ENCODE measurements at regions not wholly inside any gene's neighbourhood (a gene's known extent, or its start where the extent isn't known, plus 50 kb on each side); places are given as distances from the start of the nearest gene placed in this dataset.

DNA sequence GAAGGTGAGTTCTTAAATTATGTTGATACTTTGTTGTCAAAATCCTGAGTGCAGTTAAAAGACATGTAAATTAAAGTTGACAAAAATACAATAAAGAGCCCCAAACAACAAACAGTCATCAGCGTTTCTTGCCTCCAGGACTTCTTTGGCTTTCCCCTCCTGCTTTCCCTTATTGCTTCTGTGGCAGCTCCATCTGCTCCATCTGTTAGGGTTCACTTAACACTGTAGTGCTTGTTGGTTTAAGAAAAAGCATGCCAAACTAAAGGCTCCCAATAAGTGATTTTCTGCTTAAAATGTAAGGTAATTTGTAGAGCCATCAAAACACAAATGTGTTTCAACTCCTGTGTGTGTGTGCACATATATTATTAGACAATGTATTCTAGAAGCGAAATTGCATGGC is 254.3 kb upstream of the GNAI1 start:
- Histone ChIP-seq H3K27me3 (ENCODE audit: control insufficient read depth, insufficient read depth, low read length) (no peaks in the 10 kb centered on the region), H3K36me3 (ENCODE audit: control insufficient read depth, insufficient read depth, low read length) (no peaks in the 10 kb centered on the region), H3K4me3 (ENCODE audit: low read depth, low read length) (no peak overlapping the region)
- no peak for DNase-seq (ENCODE audit: low read depth)
- TF ChIP-seq, protein P1, sequence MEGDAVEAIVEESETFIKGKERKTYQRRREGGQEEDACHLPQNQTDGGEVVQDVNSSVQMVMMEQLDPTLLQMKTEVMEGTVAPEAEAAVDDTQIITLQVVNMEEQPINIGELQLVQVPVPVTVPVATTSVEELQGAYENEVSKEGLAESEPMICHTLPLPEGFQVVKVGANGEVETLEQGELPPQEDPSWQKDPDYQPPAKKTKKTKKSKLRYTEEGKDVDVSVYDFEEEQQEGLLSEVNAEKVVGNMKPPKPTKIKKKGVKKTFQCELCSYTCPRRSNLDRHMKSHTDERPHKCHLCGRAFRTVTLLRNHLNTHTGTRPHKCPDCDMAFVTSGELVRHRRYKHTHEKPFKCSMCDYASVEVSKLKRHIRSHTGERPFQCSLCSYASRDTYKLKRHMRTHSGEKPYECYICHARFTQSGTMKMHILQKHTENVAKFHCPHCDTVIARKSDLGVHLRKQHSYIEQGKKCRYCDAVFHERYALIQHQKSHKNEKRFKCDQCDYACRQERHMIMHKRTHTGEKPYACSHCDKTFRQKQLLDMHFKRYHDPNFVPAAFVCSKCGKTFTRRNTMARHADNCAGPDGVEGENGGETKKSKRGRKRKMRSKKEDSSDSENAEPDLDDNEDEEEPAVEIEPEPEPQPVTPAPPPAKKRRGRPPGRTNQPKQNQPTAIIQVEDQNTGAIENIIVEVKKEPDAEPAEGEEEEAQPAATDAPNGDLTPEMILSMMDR (IDR thresholded peaks at IDR 0.05; ENCODE audit: insufficient read depth, low read length, poor library complexity, severe bottlenecking) = no peak

DNA sequence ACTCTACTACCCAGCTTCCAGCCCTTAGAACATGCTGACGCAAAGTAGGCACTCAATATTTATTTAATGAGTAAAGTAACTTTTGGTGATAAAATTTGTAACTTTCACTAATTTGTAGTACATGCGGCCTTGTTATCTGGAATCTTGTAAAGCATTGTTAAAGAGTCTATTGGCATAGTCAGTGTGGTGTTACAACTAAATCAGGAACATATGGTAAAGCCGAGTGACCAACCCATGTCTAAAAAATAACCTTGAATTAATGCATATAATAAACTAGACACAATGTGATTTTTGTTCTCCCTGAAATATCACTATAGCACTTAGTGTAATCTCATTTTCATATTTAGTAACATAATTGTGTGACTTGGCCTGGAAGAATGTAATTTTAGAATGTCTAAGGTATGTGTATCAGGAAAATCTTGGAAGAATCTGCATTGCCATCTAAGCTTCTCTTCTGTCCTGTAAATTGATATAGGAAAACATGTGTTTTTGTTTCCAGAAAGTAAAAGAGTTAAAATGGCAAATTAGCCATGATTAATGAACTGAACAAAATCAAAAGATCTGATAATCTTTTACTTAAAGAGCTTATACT is 256.7 kb upstream of the GNAI1 start:
- no peak for DNase-seq (ENCODE audit: low read depth)
- Histone ChIP-seq H3K36me3 (ENCODE audit: control insufficient read depth, insufficient read depth, low read length) (no peaks in the 10 kb centered on the region), H3K27me3 (ENCODE audit: control insufficient read depth, insufficient read depth, low read length) (no peaks in the 10 kb centered on the region), H3K4me3 (ENCODE audit: low read depth, low read length) (no peak overlapping the region)
- TF ChIP-seq, protein P1 (IDR thresholded peaks at IDR 0.05; ENCODE audit: insufficient read depth, low read length, poor library complexity, severe bottlenecking) = no peak

DNA sequence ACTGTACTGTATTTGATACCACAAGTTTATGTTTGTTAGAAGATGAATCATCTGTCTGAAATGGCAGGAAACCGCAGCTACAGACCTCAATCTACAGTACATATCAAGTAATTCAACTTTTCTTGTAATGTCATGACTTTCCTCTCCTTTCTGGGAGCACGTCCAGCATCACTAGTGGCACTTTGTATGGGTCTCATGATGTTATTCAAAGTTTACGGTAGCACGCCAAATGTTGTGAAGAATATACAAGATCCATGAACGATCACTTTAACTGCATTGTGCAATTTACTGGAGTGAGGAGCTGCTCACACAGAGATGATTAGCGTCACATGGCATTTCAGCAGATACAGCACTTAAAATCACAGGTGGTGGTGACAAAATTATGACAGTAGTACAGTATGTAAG is 257.8 kb upstream of the GNAI1 start:
- no peak for DNase-seq (ENCODE audit: low read depth)
- no peak overlapping the region for H3K4me3 ChIP-seq (ENCODE audit: low read depth, low read length)
- no peaks in the 10 kb centered on the region for H3K27me3 ChIP-seq (ENCODE audit: control insufficient read depth, insufficient read depth, low read length)
- TF ChIP-seq, protein P1 (IDR thresholded peaks at IDR 0.05; ENCODE audit: insufficient read depth, low read length, poor library complexity, severe bottlenecking) = no peak
- H3K36me3 ChIP-seq (ENCODE audit: control insufficient read depth, insufficient read depth, low read length) = no peaks in the 10 kb centered on the region

DNA sequence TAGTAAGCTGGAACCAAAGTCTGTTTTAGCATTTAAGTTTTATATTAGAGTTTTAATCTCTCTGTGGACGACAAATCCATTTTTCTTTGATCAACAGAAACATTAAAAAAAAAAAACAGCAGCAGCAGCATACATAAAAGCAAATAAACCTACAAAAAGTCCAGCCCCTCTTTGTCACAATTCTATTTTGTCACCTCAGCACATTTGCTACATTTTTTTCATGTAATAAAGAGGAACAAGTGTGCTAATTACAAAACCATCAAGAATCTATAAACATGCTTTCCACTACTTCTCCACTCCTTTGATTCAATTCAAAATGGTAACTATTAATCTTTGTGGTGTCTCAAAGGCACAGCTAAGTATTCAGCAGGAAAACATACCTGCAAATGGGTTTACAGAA is 259.8 kb upstream of the GNAI1 start:
- no peak for DNase-seq (ENCODE audit: low read depth)
- TF ChIP-seq, protein P1 (IDR thresholded peaks at IDR 0.05; ENCODE audit: insufficient read depth, low read length, poor library complexity, severe bottlenecking) = no peak
- H3K4me3 ChIP-seq (ENCODE audit: low read depth, low read length) = no peak overlapping the region
- no peaks in the 10 kb centered on the region for H3K27me3 ChIP-seq (ENCODE audit: control insufficient read depth, insufficient read depth, low read length)
- H3K36me3 ChIP-seq (ENCODE audit: control insufficient read depth, insufficient read depth, low read length) = no peaks in the 10 kb centered on the region

DNA sequence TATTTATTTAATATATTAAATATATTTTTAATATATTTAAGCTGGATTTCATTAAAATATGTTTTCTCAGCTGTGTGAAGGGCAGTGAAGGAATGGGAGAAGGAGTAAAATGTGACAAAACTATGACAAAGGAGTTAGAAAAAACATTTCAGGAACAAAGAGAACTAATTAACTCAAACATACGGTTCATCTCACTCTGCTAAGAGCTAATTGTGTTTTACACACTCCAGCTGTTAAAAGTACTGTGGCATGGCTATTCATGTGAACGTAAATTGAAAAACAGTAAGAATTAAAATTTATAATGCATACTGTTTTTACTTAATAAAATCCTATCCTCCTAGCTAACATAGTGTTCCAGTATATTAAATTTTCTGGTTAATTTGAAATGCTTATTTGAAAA is 262.5 kb upstream of the GNAI1 start:
- no peaks in the 10 kb centered on the region for H3K36me3 ChIP-seq (ENCODE audit: control insufficient read depth, insufficient read depth, low read length)
- no peak overlapping the region for H3K4me3 ChIP-seq (ENCODE audit: low read depth, low read length)
- no peaks in the 10 kb centered on the region for H3K27me3 ChIP-seq (ENCODE audit: control insufficient read depth, insufficient read depth, low read length)
- TF ChIP-seq, protein P1 (IDR thresholded peaks at IDR 0.05; ENCODE audit: insufficient read depth, low read length, poor library complexity, severe bottlenecking) = no peak
- DNase-seq (ENCODE audit: low read depth) = no peak

DNA sequence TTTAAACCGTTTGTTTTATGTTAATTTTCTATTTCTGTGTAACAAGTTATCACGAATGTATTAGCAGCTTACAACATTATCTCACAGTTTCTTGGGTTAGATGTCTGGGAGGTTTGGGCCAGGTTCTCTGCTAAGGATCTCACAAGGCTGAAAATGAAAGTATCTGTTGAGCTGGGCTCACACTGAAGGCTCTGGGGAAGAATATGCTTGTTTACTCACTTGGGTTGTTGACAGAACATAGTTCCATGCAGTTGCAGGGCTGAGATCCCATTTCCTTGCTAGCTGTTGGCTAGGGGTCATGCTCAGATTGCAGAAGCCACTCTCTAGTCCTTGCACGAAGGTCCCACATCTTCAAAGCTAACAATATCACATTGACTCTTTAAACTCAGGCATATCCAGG is 266.6 kb upstream of the GNAI1 start:
- Histone ChIP-seq H3K4me3 (ENCODE audit: low read depth, low read length) (no peak overlapping the region), H3K27me3 (ENCODE audit: control insufficient read depth, insufficient read depth, low read length) (no peaks in the 10 kb centered on the region), H3K36me3 (ENCODE audit: control insufficient read depth, insufficient read depth, low read length) (no peaks in the 10 kb centered on the region)
- TF ChIP-seq, protein P1 (IDR thresholded peaks at IDR 0.05; ENCODE audit: insufficient read depth, low read length, poor library complexity, severe bottlenecking) = no peak
- no peak for DNase-seq (ENCODE audit: low read depth)
